ENCODE measurements at regions not wholly inside any gene's neighbourhood (a gene's known extent, or its start where the extent isn't known, plus 50 kb on each side); places are given as distances from the start of the nearest gene placed in this dataset.

GRCh38 chr21:15967661-15968060 lies 237.9 kb downstream of the USP25 start:
- Histone ChIP-seq H3K4me3 (ENCODE audit: low read length in 2 of 2) (no peak overlapping the region), H3K27ac (replicated peaks; ENCODE audit: low read length) (no peak overlapping the region), H2BK5ac (ENCODE audit: low read length) (no peak overlapping the region), H2BK120ac (ENCODE audit: low read depth, low read length) (no peak overlapping the region), H3K4me2 (ENCODE audit: insufficient read depth, low read length, poor library complexity, severe bottlenecking) (no peak overlapping the region), H3K27me3 (ENCODE audit: control insufficient read depth in 3 of 3, insufficient read depth in 3 of 3, low read depth in 1 of 3, low read length in 3 of 3) (no peaks in the 10 kb centered on the region), H3K4me1 (ENCODE audit: control insufficient read depth in 2 of 2, insufficient read depth in 1 of 2, low read depth in 1 of 2, low read length in 2 of 2) (no peaks in the 10 kb centered on the region), H3K36me3 (replicated peaks in 1 of 2; ENCODE audit: control insufficient read depth in 2 of 2, insufficient read depth in 2 of 2, low read length in 2 of 2) (no peaks in the 10 kb centered on the region), H3K14ac (ENCODE audit: low read length) (no peak overlapping the region), H3K23ac (ENCODE audit: low read depth, low read length, poor library complexity) (no peak overlapping the region), H2BK15ac (ENCODE audit: low read length) (no peak overlapping the region), H2AFZ (ENCODE audit: low read length) (no peak overlapping the region), H3K9ac (ENCODE audit: low read depth, low read length, poor library complexity) (no peak overlapping the region), H3K4ac (ENCODE audit: low read length) (no peak overlapping the region), H3K79me1 (ENCODE audit: low read depth, low read length) (no peaks in the 10 kb centered on the region), H3K18ac (ENCODE audit: low read length) (no peak overlapping the region), H4K91ac (ENCODE audit: low read depth, low read length, poor library complexity) (no peak overlapping the region), H3K9me3 (replicated peaks in 1 of 2; ENCODE audit: control insufficient read depth in 2 of 2, insufficient read depth in 1 of 2, low read depth in 1 of 2, low read length in 2 of 2) (no peaks in the 10 kb centered on the region), H4K8ac (ENCODE audit: low read depth, low read length) (no peak overlapping the region), H2BK12ac (ENCODE audit: low read length) (no peak overlapping the region), H2AK5ac (ENCODE audit: low read depth, low read length) (no peak overlapping the region)
- no peak for DNase-seq (ENCODE audit: low spot score)
- no CpG with 5 or more reads among the region's 5 CpGs for WGBS, 2 donors (ENCODE audit: extremely low coverage in 2 of 2, insufficient read length in 2 of 2, insufficient replicate concordance in 1 of 2)

GRCh38 chr21:15968776-15969310 lies 239.1 kb downstream of the USP25 start:
- Histone ChIP-seq H2AK5ac (ENCODE audit: low read depth, low read length) (no peak overlapping the region), H3K79me1 (ENCODE audit: low read depth, low read length) (no peaks in the 10 kb centered on the region), H3K4me3 (ENCODE audit: low read length in 2 of 2) (no peak overlapping the region), H2BK120ac (ENCODE audit: low read depth, low read length) (no peak overlapping the region), H3K36me3 (replicated peaks in 1 of 2; ENCODE audit: control insufficient read depth in 2 of 2, insufficient read depth in 2 of 2, low read length in 2 of 2) (no peaks in the 10 kb centered on the region), H4K8ac (ENCODE audit: low read depth, low read length) (no peak overlapping the region), H3K14ac (ENCODE audit: low read length) (no peak overlapping the region), H3K9me3 (replicated peaks in 1 of 2; ENCODE audit: control insufficient read depth in 2 of 2, insufficient read depth in 1 of 2, low read depth in 1 of 2, low read length in 2 of 2) (no peaks in the 10 kb centered on the region), H3K18ac (ENCODE audit: low read length) (no peak overlapping the region), H3K23ac (ENCODE audit: low read depth, low read length, poor library complexity) (no peak overlapping the region), H3K27ac (replicated peaks; ENCODE audit: low read length) (no peak overlapping the region), H3K9ac (ENCODE audit: low read depth, low read length, poor library complexity) (no peak overlapping the region), H4K91ac (ENCODE audit: low read depth, low read length, poor library complexity) (no peak overlapping the region), H2BK15ac (ENCODE audit: low read length) (no peak overlapping the region), H3K4me2 (ENCODE audit: insufficient read depth, low read length, poor library complexity, severe bottlenecking) (no peak overlapping the region), H2BK12ac (ENCODE audit: low read length) (no peak overlapping the region), H2BK5ac (ENCODE audit: low read length) (no peak overlapping the region), H2AFZ (ENCODE audit: low read length) (no peak overlapping the region), H3K27me3 (ENCODE audit: control insufficient read depth in 3 of 3, insufficient read depth in 3 of 3, low read depth in 1 of 3, low read length in 3 of 3) (no peaks in the 10 kb centered on the region), H3K4me1 (ENCODE audit: control insufficient read depth in 2 of 2, insufficient read depth in 1 of 2, low read depth in 1 of 2, low read length in 2 of 2) (no peaks in the 10 kb centered on the region), H3K4ac (ENCODE audit: low read length) (no peak overlapping the region)
- no peak for DNase-seq (ENCODE audit: low spot score)
- no CpG with 5 or more reads among the region's 1 CpG for WGBS, 2 donors (ENCODE audit: extremely low coverage in 2 of 2, insufficient read length in 2 of 2, insufficient replicate concordance in 1 of 2)

GRCh38 chr21:15976807-15977206 lies 247.0 kb downstream of the USP25 start:
- Histone ChIP-seq H2BK12ac (ENCODE audit: low read length) (no peak overlapping the region), H4K8ac (ENCODE audit: low read depth, low read length) (no peak overlapping the region), H3K4me1 (ENCODE audit: control insufficient read depth in 2 of 2, insufficient read depth in 1 of 2, low read depth in 1 of 2, low read length in 2 of 2) (no peaks in the 10 kb centered on the region), H2BK120ac (ENCODE audit: low read depth, low read length) (no peak overlapping the region), H3K27me3 (ENCODE audit: control insufficient read depth in 3 of 3, insufficient read depth in 3 of 3, low read depth in 1 of 3, low read length in 3 of 3) (no peaks in the 10 kb centered on the region), H2AFZ (ENCODE audit: low read length) (no peak overlapping the region), H3K18ac (ENCODE audit: low read length) (no peak overlapping the region), H3K4ac (ENCODE audit: low read length) (no peak overlapping the region), H2BK5ac (ENCODE audit: low read length) (no peak overlapping the region), H3K14ac (ENCODE audit: low read length) (no peak overlapping the region), H2BK15ac (ENCODE audit: low read length) (no peak overlapping the region), H2AK5ac (ENCODE audit: low read depth, low read length) (no peak overlapping the region), H3K9ac (ENCODE audit: low read depth, low read length, poor library complexity) (no peak overlapping the region), H3K4me2 (ENCODE audit: insufficient read depth, low read length, poor library complexity, severe bottlenecking) (no peak overlapping the region), H3K9me3 (replicated peaks in 1 of 2; ENCODE audit: control insufficient read depth in 2 of 2, insufficient read depth in 1 of 2, low read depth in 1 of 2, low read length in 2 of 2) (no peaks in the 10 kb centered on the region), H3K4me3 (ENCODE audit: low read length in 2 of 2) (no peak overlapping the region), H3K79me1 (ENCODE audit: low read depth, low read length) (no peaks in the 10 kb centered on the region), H3K36me3 (replicated peaks in 1 of 2; ENCODE audit: control insufficient read depth in 2 of 2, insufficient read depth in 2 of 2, low read length in 2 of 2) (no peaks in the 10 kb centered on the region), H3K27ac (replicated peaks; ENCODE audit: low read length) (no peak overlapping the region), H4K91ac (ENCODE audit: low read depth, low read length, poor library complexity) (no peak overlapping the region), H3K23ac (ENCODE audit: low read depth, low read length, poor library complexity) (no peak overlapping the region)
- no peak for DNase-seq (ENCODE audit: low spot score)
- no CpG with 5 or more reads among the region's 1 CpG for WGBS, 2 donors (ENCODE audit: extremely low coverage in 2 of 2, insufficient read length in 2 of 2, insufficient replicate concordance in 1 of 2)

GRCh38 chr21:15978215-15978738 lies 248.5 kb downstream of the USP25 start:
- no peak for DNase-seq (ENCODE audit: low spot score)
- Histone ChIP-seq H3K4me1 (ENCODE audit: control insufficient read depth in 2 of 2, insufficient read depth in 1 of 2, low read depth in 1 of 2, low read length in 2 of 2) (no peaks in the 10 kb centered on the region), H3K9ac (ENCODE audit: low read depth, low read length, poor library complexity) (no peak overlapping the region), H3K27me3 (ENCODE audit: control insufficient read depth in 3 of 3, insufficient read depth in 3 of 3, low read depth in 1 of 3, low read length in 3 of 3) (no peaks in the 10 kb centered on the region), H3K9me3 (replicated peaks in 1 of 2; ENCODE audit: control insufficient read depth in 2 of 2, insufficient read depth in 1 of 2, low read depth in 1 of 2, low read length in 2 of 2) (no peaks in the 10 kb centered on the region), H3K4me2 (ENCODE audit: insufficient read depth, low read length, poor library complexity, severe bottlenecking) (no peak overlapping the region), H4K8ac (ENCODE audit: low read depth, low read length) (no peak overlapping the region), H2AFZ (ENCODE audit: low read length) (no peak overlapping the region), H4K91ac (ENCODE audit: low read depth, low read length, poor library complexity) (no peak overlapping the region), H3K4me3 (ENCODE audit: low read length in 2 of 2) (no peak overlapping the region), H2AK5ac (ENCODE audit: low read depth, low read length) (no peak overlapping the region), H3K36me3 (replicated peaks in 1 of 2; ENCODE audit: control insufficient read depth in 2 of 2, insufficient read depth in 2 of 2, low read length in 2 of 2) (no peaks in the 10 kb centered on the region), H3K18ac (ENCODE audit: low read length) (no peak overlapping the region), H3K14ac (ENCODE audit: low read length) (no peak overlapping the region), H2BK15ac (ENCODE audit: low read length) (no peak overlapping the region), H2BK5ac (ENCODE audit: low read length) (no peak overlapping the region), H3K79me1 (ENCODE audit: low read depth, low read length) (no peaks in the 10 kb centered on the region), H2BK12ac (ENCODE audit: low read length) (no peak overlapping the region), H3K27ac (replicated peaks; ENCODE audit: low read length) (no peak overlapping the region), H2BK120ac (ENCODE audit: low read depth, low read length) (no peak overlapping the region), H3K4ac (ENCODE audit: low read length) (no peak overlapping the region), H3K23ac (ENCODE audit: low read depth, low read length, poor library complexity) (no peak overlapping the region)
- no CpG with 5 or more reads among the region's 3 CpGs for WGBS, 2 donors (ENCODE audit: extremely low coverage in 2 of 2, insufficient read length in 2 of 2, insufficient replicate concordance in 1 of 2)

All from neuronal stem cell (in vitro differentiated cells).